ENCODE measurements at regions not wholly inside any gene's neighbourhood (a gene's known extent, or its start where the extent isn't known, plus 50 kb on each side); places are given as distances from the start of the nearest gene placed in this dataset.
"Not testable (repeated sequence)": the region's sequence is repeated elsewhere in the genome, so short reads cannot be mapped to it uniquely, and the experiment has no call there.

- not testable (repeated sequence) for H3K4me3 ChIP-seq (ENCODE audit: low read length); H3K27me3 ChIP-seq (ENCODE audit: control insufficient read depth, insufficient read depth, low read length); H3K36me3 ChIP-seq (ENCODE audit: control insufficient read depth, insufficient read depth, low read length); H3K27ac ChIP-seq (ENCODE audit: low read length); DNase-seq; H3K4me1 ChIP-seq (ENCODE audit: control insufficient read depth, insufficient read depth, low read length); H3K9me3 ChIP-seq (ENCODE audit: control insufficient read depth, low read depth, low read length)
- WGBS (ENCODE audit: insufficient coverage, low lambda C conversion rate): no CpG with 5 or more reads among the region's 5 CpGs
These were observed 323.3 kb upstream of the FGF16 start for GRCh38 chrX:77123917-77124316.

- H3K9me3 ChIP-seq (ENCODE audit: control insufficient read depth, low read depth, low read length); H3K27me3 ChIP-seq (ENCODE audit: control insufficient read depth, insufficient read depth, low read length); H3K36me3 ChIP-seq (ENCODE audit: control insufficient read depth, insufficient read depth, low read length); DNase-seq; H3K4me1 ChIP-seq (ENCODE audit: control insufficient read depth, insufficient read depth, low read length); H3K4me3 ChIP-seq (ENCODE audit: low read length); H3K27ac ChIP-seq (ENCODE audit: low read length): not testable (repeated sequence)
- no CpG with 5 or more reads among the region's 2 CpGs for WGBS (ENCODE audit: insufficient coverage, low lambda C conversion rate)
These were observed 319.6 kb upstream of the FGF16 start for GRCh38 chrX:77127571-77127970.

GRCh38 chrX:77143907-77144306, 303.3 kb upstream of the FGF16 start:
- Histone ChIP-seq H3K27me3 (ENCODE audit: control insufficient read depth, insufficient read depth, low read length) (no peaks in the 10 kb centered on the region), H3K36me3 (ENCODE audit: control insufficient read depth, insufficient read depth, low read length) (no peaks in the 10 kb centered on the region), H3K9me3 (ENCODE audit: control insufficient read depth, low read depth, low read length) (no peaks in the 10 kb centered on the region), H3K27ac (ENCODE audit: low read length) (no peak overlapping the region), H3K4me1 (ENCODE audit: control insufficient read depth, insufficient read depth, low read length) (no peaks in the 10 kb centered on the region), H3K4me3 (ENCODE audit: low read length) (no peak overlapping the region)
- no CpG with 5 or more reads among the region's 7 CpGs for WGBS (ENCODE audit: insufficient coverage, low lambda C conversion rate)
- DNase-seq: no peak

- Histone ChIP-seq H3K27ac (ENCODE audit: low read length) (no peak overlapping the region), H3K4me1 (ENCODE audit: control insufficient read depth, insufficient read depth, low read length) (no peaks in the 10 kb centered on the region), H3K36me3 (ENCODE audit: control insufficient read depth, insufficient read depth, low read length) (no peaks in the 10 kb centered on the region), H3K27me3 (ENCODE audit: control insufficient read depth, insufficient read depth, low read length) (no peaks in the 10 kb centered on the region), H3K9me3 (ENCODE audit: control insufficient read depth, low read depth, low read length) (peaks cover 4% of the 10 kb centered on the region), H3K4me3 (ENCODE audit: low read length) (no peak overlapping the region)
- DNase-seq: no peak
- no CpG with 5 or more reads among the region's 2 CpGs for WGBS (ENCODE audit: insufficient coverage, low lambda C conversion rate)
These were observed 286.9 kb upstream of the FGF16 start for GRCh38 chrX:77160301-77160700.

GRCh38 chrX:77162777-77163176, 284.4 kb upstream of the FGF16 start:
- H3K9me3 ChIP-seq (ENCODE audit: control insufficient read depth, low read depth, low read length): peaks cover 4% of the 10 kb centered on the region
- no peaks in the 10 kb centered on the region for H3K27me3 ChIP-seq (ENCODE audit: control insufficient read depth, insufficient read depth, low read length)
- WGBS (ENCODE audit: insufficient coverage, low lambda C conversion rate): no CpG with 5 or more reads among the region's 1 CpG
- H3K27ac ChIP-seq (ENCODE audit: low read length): no peak overlapping the region
- H3K4me3 ChIP-seq (ENCODE audit: low read length): no peak overlapping the region
- H3K36me3 ChIP-seq (ENCODE audit: control insufficient read depth, insufficient read depth, low read length): no peaks in the 10 kb centered on the region
- H3K4me1 ChIP-seq (ENCODE audit: control insufficient read depth, insufficient read depth, low read length): no peaks in the 10 kb centered on the region
- no peak for DNase-seq

GRCh38 chrX:77167993-77168392, 279.2 kb upstream of the FGF16 start:
- Histone ChIP-seq H3K4me1 (ENCODE audit: control insufficient read depth, insufficient read depth, low read length) (no peaks in the 10 kb centered on the region), H3K36me3 (ENCODE audit: control insufficient read depth, insufficient read depth, low read length) (no peaks in the 10 kb centered on the region), H3K9me3 (ENCODE audit: control insufficient read depth, low read depth, low read length) (no peaks in the 10 kb centered on the region), H3K4me3 (ENCODE audit: low read length) (no peak overlapping the region), H3K27me3 (ENCODE audit: control insufficient read depth, insufficient read depth, low read length) (no peaks in the 10 kb centered on the region), H3K27ac (ENCODE audit: low read length) (no peak overlapping the region)
- WGBS (ENCODE audit: insufficient coverage, low lambda C conversion rate): no CpG with 5 or more reads among the region's 1 CpG
- no peak for DNase-seq

- Histone ChIP-seq H3K4me3 (ENCODE audit: low read length) (no peak overlapping the region), H3K9me3 (ENCODE audit: control insufficient read depth, low read depth, low read length) (no peaks in the 10 kb centered on the region), H3K27ac (ENCODE audit: low read length) (no peak overlapping the region), H3K4me1 (ENCODE audit: control insufficient read depth, insufficient read depth, low read length) (no peaks in the 10 kb centered on the region), H3K36me3 (ENCODE audit: control insufficient read depth, insufficient read depth, low read length) (no peaks in the 10 kb centered on the region), H3K27me3 (ENCODE audit: control insufficient read depth, insufficient read depth, low read length) (no peaks in the 10 kb centered on the region)
- WGBS (ENCODE audit: insufficient coverage, low lambda C conversion rate): no CpG with 5 or more reads among the region's 2 CpGs
- no peak for DNase-seq
These were observed 272.3 kb upstream of the FGF16 start for GRCh38 chrX:77174680-77175519.

GRCh38 chrX:77200663-77201062, 246.5 kb upstream of the FGF16 start:
- Histone ChIP-seq H3K4me1 (ENCODE audit: control insufficient read depth, insufficient read depth, low read length) (no peaks in the 10 kb centered on the region), H3K27me3 (ENCODE audit: control insufficient read depth, insufficient read depth, low read length) (no peaks in the 10 kb centered on the region), H3K4me3 (ENCODE audit: low read length) (no peak overlapping the region), H3K27ac (ENCODE audit: low read length) (no peak overlapping the region), H3K36me3 (ENCODE audit: control insufficient read depth, insufficient read depth, low read length) (no peaks in the 10 kb centered on the region), H3K9me3 (ENCODE audit: control insufficient read depth, low read depth, low read length) (no peaks in the 10 kb centered on the region)
- no peak for DNase-seq
- WGBS (ENCODE audit: insufficient coverage, low lambda C conversion rate): 90% methylated on average over 2 of the region's 4 CpGs

GRCh38 chrX:77223046-77223445, 224.1 kb upstream of the FGF16 start:
- H3K27ac ChIP-seq (ENCODE audit: low read length): no peak overlapping the region
- DNase-seq: no peak
- no CpG with 5 or more reads among the region's 8 CpGs for WGBS (ENCODE audit: insufficient coverage, low lambda C conversion rate)
- no peaks in the 10 kb centered on the region for H3K36me3 ChIP-seq (ENCODE audit: control insufficient read depth, insufficient read depth, low read length)
- no peak overlapping the region for H3K4me3 ChIP-seq (ENCODE audit: low read length)
- H3K27me3 ChIP-seq (ENCODE audit: control insufficient read depth, insufficient read depth, low read length): no peaks in the 10 kb centered on the region
- H3K4me1 ChIP-seq (ENCODE audit: control insufficient read depth, insufficient read depth, low read length): no peaks in the 10 kb centered on the region
- H3K9me3 ChIP-seq (ENCODE audit: control insufficient read depth, low read depth, low read length): no peaks in the 10 kb centered on the region

- Histone ChIP-seq H3K4me1 (ENCODE audit: control insufficient read depth, insufficient read depth, low read length) (no peaks in the 10 kb centered on the region), H3K27me3 (ENCODE audit: control insufficient read depth, insufficient read depth, low read length) (no peaks in the 10 kb centered on the region), H3K9me3 (ENCODE audit: control insufficient read depth, low read depth, low read length) (no peaks in the 10 kb centered on the region), H3K36me3 (ENCODE audit: control insufficient read depth, insufficient read depth, low read length) (no peaks in the 10 kb centered on the region), H3K27ac (ENCODE audit: low read length) (no peak overlapping the region), H3K4me3 (ENCODE audit: low read length) (no peak overlapping the region)
- DNase-seq: no peak
- WGBS (ENCODE audit: insufficient coverage, low lambda C conversion rate): no CpG with 5 or more reads among the region's 2 CpGs
These were observed 182.7 kb upstream of the FGF16 start for GRCh38 chrX:77264490-77264889.

- no peak for DNase-seq
- no peak overlapping the region for H3K4me3 ChIP-seq (ENCODE audit: low read length)
- no peaks in the 10 kb centered on the region for H3K4me1 ChIP-seq (ENCODE audit: control insufficient read depth, insufficient read depth, low read length)
- no peaks in the 10 kb centered on the region for H3K36me3 ChIP-seq (ENCODE audit: control insufficient read depth, insufficient read depth, low read length)
- H3K27me3 ChIP-seq (ENCODE audit: control insufficient read depth, insufficient read depth, low read length): no peaks in the 10 kb centered on the region
- WGBS (ENCODE audit: insufficient coverage, low lambda C conversion rate): no CpG with 5 or more reads among the region's 1 CpG
- no peak overlapping the region for H3K27ac ChIP-seq (ENCODE audit: low read length)
- no peaks in the 10 kb centered on the region for H3K9me3 ChIP-seq (ENCODE audit: control insufficient read depth, low read depth, low read length)
These were observed 171.8 kb upstream of the FGF16 start for GRCh38 chrX:77275392-77275791.
